ENCODE measurements at regions not wholly inside any gene's neighbourhood (a gene's known extent, or its start where the extent isn't known, plus 50 kb on each side); places are given as distances from the start of the nearest gene placed in this dataset.

DNA sequence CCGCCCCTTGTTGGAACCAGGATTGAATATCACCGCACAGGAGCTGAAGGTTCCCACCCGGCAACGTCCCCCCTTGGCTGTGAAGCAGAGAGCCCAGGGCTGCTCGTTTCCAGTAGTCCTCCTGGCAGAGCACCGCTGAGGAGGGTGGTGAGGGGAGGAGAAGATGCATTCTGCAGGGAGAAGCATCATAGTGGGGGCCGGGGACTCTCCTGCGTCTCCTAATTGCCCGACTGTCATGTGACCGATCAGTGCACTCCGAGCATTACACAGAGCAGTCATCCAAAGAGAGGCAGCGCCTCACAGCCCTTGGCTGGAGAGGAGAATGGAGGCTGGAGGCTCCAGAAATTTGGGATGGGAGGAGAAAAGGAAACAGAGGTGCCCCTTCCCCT, 85.0 kb upstream of the SEPTIN5 start:
- Histone ChIP-seq H3K4me3 (ENCODE audit: low read length) (no peak overlapping the region), H3K9ac (ENCODE audit: low read depth, low read length) (no peak overlapping the region), H3K36me3 (ENCODE audit: insufficient read depth, low read depth, low read length) (no peaks in the 10 kb centered on the region), H3K4me1 (ENCODE audit: insufficient read depth, low read length) (peaks cover 2% of the 10 kb centered on the region; the same call in 1 of the 2 replicates), H3K27me3 (ENCODE audit: insufficient read depth, low read length) (no peaks in the 10 kb centered on the region), H3K27ac (ENCODE audit: low read length) (no peak overlapping the region), H3K9me3 (ENCODE audit: insufficient read depth, low read depth, low read length) (no peaks in the 10 kb centered on the region)

DNA sequence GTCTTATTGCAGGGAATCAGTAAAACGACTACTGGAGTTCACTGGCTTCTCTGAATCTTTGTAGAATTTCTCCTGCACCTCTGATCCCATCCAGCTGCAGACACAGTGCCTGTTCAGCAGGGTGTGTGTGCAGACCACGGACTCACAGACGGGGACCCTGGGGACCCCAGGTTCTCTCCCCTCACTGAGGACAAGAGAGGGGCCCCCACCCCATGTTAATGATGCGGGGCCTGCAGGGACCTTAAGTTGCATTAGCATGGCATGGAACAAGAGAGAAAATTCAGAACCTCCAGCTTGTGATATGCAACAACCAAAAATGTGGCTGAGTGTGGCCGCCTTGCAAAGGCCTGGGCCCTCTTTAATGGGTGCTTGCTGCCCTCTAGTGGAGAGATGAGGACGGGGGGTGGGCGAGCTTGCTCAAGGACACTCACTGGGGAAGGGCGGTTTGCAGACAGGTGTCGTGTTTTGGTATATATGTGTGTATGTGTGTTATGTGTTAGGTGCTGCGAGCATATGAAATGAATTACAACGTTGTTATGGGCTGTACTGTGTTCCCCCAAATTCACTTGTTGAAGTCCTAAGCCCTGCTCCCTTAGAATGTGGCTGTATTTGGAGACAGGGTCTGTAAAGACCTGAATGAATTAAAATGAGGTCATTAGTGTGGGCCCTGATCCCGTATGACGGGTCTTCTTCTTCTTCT, 84.4 kb upstream of the SEPTIN5 start:
- H3K27me3 ChIP-seq (ENCODE audit: insufficient read depth, low read length): no peaks in the 10 kb centered on the region
- H3K4me1 ChIP-seq (ENCODE audit: insufficient read depth, low read length): peaks cover 2% of the 10 kb centered on the region; the same call in 1 of the 2 replicates
- no peak overlapping the region for H3K4me3 ChIP-seq (ENCODE audit: low read length)
- no peak overlapping the region for H3K9ac ChIP-seq (ENCODE audit: low read depth, low read length)
- H3K36me3 ChIP-seq (ENCODE audit: insufficient read depth, low read depth, low read length): no peaks in the 10 kb centered on the region
- no peaks in the 10 kb centered on the region for H3K9me3 ChIP-seq (ENCODE audit: insufficient read depth, low read depth, low read length)
- no peak overlapping the region for H3K27ac ChIP-seq (ENCODE audit: low read length)

DNA sequence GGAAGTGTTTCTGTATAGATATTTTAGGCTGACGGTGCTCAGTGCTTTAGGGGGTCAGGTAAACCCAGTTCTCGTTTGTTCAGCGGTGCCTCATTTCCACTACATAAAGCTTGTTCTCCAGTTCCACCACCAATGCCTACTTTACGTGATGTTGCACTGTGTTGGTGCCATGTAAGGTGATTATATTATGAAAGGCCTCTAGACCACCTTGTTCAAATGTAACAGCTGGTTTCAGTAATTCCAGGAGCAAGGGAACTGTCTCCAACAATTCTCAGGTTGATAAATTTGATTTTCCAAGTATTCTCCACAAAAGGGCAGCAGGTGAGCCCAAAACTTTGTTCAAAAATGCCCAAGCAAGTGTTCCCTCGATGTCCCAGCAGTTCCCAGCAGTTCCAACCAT, 83.7 kb upstream of the SEPTIN5 start:
- H3K4me3 ChIP-seq (ENCODE audit: low read length): no peak overlapping the region
- no peak overlapping the region for H3K27ac ChIP-seq (ENCODE audit: low read length)
- no peak overlapping the region for H3K9ac ChIP-seq (ENCODE audit: low read depth, low read length)
- no peaks in the 10 kb centered on the region for H3K36me3 ChIP-seq (ENCODE audit: insufficient read depth, low read depth, low read length)
- H3K9me3 ChIP-seq (ENCODE audit: insufficient read depth, low read depth, low read length): no peaks in the 10 kb centered on the region
- no peaks in the 10 kb centered on the region for H3K27me3 ChIP-seq (ENCODE audit: insufficient read depth, low read length)
- peaks cover 2% of the 10 kb centered on the region; the same call in 1 of the 2 replicates for H3K4me1 ChIP-seq (ENCODE audit: insufficient read depth, low read length)

GRCh38 chr22:19631899-19632667, 82.2 kb upstream of the SEPTIN5 start:
- H3K36me3 ChIP-seq (ENCODE audit: insufficient read depth, low read depth, low read length): no peaks in the 10 kb centered on the region
- H3K4me3 ChIP-seq (ENCODE audit: low read length): no peak overlapping the region
- H3K27me3 ChIP-seq (ENCODE audit: insufficient read depth, low read length): no peaks in the 10 kb centered on the region
- no peaks in the 10 kb centered on the region for H3K9me3 ChIP-seq (ENCODE audit: insufficient read depth, low read depth, low read length)
- no peak overlapping the region for H3K27ac ChIP-seq (ENCODE audit: low read length)
- no peaks in the 10 kb centered on the region; the same call in 1 of the 2 replicates for H3K4me1 ChIP-seq (ENCODE audit: insufficient read depth, low read length)
- H3K9ac ChIP-seq (ENCODE audit: low read depth, low read length): no peak overlapping the region

GRCh38 chr22:19632668-19633148, 81.6 kb upstream of the SEPTIN5 start:
- H3K36me3 ChIP-seq (ENCODE audit: insufficient read depth, low read depth, low read length): no peaks in the 10 kb centered on the region
- no peak overlapping the region for H3K4me3 ChIP-seq (ENCODE audit: low read length)
- no peaks in the 10 kb centered on the region; the same call in 1 of the 2 replicates for H3K4me1 ChIP-seq (ENCODE audit: insufficient read depth, low read length)
- no peaks in the 10 kb centered on the region for H3K27me3 ChIP-seq (ENCODE audit: insufficient read depth, low read length)
- H3K9ac ChIP-seq (ENCODE audit: low read depth, low read length): no peak overlapping the region
- H3K9me3 ChIP-seq (ENCODE audit: insufficient read depth, low read depth, low read length): no peaks in the 10 kb centered on the region
- H3K27ac ChIP-seq (ENCODE audit: low read length): no peak overlapping the region

- Histone ChIP-seq H3K9ac (ENCODE audit: low read depth, low read length) (no peak overlapping the region), H3K36me3 (ENCODE audit: insufficient read depth, low read depth, low read length) (no peaks in the 10 kb centered on the region), H3K4me3 (ENCODE audit: low read length) (no peak overlapping the region), H3K27me3 (ENCODE audit: insufficient read depth, low read length) (no peaks in the 10 kb centered on the region), H3K4me1 (ENCODE audit: insufficient read depth, low read length) (no peaks in the 10 kb centered on the region; the same call in 1 of the 2 replicates), H3K9me3 (ENCODE audit: insufficient read depth, low read depth, low read length) (no peaks in the 10 kb centered on the region), H3K27ac (ENCODE audit: low read length) (no peak overlapping the region)
These were observed 79.9 kb upstream of the SEPTIN5 start for GRCh38 chr22:19634226-19634975.

DNA sequence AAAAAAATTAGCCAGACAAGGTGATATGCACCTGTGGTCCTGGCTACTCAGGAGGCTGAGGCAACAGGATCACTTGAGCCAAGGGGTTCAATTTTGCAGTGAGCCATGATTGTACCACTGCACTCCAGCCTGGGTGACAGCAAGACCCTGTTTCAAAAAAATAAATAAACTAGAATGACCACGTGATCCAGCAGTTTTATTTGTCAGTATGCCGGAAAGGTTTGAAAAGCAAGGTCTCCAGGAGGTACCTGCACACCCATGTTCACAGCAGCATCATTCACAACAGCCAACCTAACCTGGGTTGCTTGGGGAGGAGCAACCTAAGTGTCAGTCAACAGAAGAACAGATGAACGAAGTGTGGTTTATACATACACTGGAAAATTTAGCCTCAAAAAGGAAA, 78.7 kb upstream of the SEPTIN5 start:
- H3K27ac ChIP-seq (ENCODE audit: low read length): no peak overlapping the region
- no peaks in the 10 kb centered on the region for H3K9me3 ChIP-seq (ENCODE audit: insufficient read depth, low read depth, low read length)
- no peaks in the 10 kb centered on the region for H3K36me3 ChIP-seq (ENCODE audit: insufficient read depth, low read depth, low read length)
- H3K4me1 ChIP-seq (ENCODE audit: insufficient read depth, low read length): no peaks in the 10 kb centered on the region
- H3K4me3 ChIP-seq (ENCODE audit: low read length): no peak overlapping the region
- H3K27me3 ChIP-seq (ENCODE audit: insufficient read depth, low read length): peaks cover 2% of the 10 kb centered on the region; the same call in 1 of the 2 replicates
- H3K9ac ChIP-seq (ENCODE audit: low read depth, low read length): no peak overlapping the region

- H3K9ac ChIP-seq (ENCODE audit: low read depth, low read length): no peak overlapping the region
- peaks cover 11% of the 10 kb centered on the region; the same call in 1 of the 2 replicates for H3K27me3 ChIP-seq (ENCODE audit: insufficient read depth, low read length)
- H3K4me3 ChIP-seq (ENCODE audit: low read length): no peak overlapping the region
- H3K4me1 ChIP-seq (ENCODE audit: insufficient read depth, low read length): no peaks in the 10 kb centered on the region
- H3K27ac ChIP-seq (ENCODE audit: low read length): no peak overlapping the region
- no peaks in the 10 kb centered on the region for H3K36me3 ChIP-seq (ENCODE audit: insufficient read depth, low read depth, low read length)
- H3K9me3 ChIP-seq (ENCODE audit: insufficient read depth, low read depth, low read length): no peaks in the 10 kb centered on the region
These were observed 77.5 kb upstream of the SEPTIN5 start for GRCh38 chr22:19636696-19637407.

- H3K4me3 ChIP-seq (ENCODE audit: low read length): no peak overlapping the region
- no peaks in the 10 kb centered on the region for H3K4me1 ChIP-seq (ENCODE audit: insufficient read depth, low read length)
- peaks cover 16% of the 10 kb centered on the region; the same call in 1 of the 2 replicates for H3K27me3 ChIP-seq (ENCODE audit: insufficient read depth, low read length)
- no peaks in the 10 kb centered on the region for H3K9me3 ChIP-seq (ENCODE audit: insufficient read depth, low read depth, low read length)
- H3K36me3 ChIP-seq (ENCODE audit: insufficient read depth, low read depth, low read length): no peaks in the 10 kb centered on the region
- H3K27ac ChIP-seq (ENCODE audit: low read length): no peak overlapping the region
- no peak overlapping the region for H3K9ac ChIP-seq (ENCODE audit: low read depth, low read length)
These were observed 76.7 kb upstream of the SEPTIN5 start for GRCh38 chr22:19637408-19638281.

DNA sequence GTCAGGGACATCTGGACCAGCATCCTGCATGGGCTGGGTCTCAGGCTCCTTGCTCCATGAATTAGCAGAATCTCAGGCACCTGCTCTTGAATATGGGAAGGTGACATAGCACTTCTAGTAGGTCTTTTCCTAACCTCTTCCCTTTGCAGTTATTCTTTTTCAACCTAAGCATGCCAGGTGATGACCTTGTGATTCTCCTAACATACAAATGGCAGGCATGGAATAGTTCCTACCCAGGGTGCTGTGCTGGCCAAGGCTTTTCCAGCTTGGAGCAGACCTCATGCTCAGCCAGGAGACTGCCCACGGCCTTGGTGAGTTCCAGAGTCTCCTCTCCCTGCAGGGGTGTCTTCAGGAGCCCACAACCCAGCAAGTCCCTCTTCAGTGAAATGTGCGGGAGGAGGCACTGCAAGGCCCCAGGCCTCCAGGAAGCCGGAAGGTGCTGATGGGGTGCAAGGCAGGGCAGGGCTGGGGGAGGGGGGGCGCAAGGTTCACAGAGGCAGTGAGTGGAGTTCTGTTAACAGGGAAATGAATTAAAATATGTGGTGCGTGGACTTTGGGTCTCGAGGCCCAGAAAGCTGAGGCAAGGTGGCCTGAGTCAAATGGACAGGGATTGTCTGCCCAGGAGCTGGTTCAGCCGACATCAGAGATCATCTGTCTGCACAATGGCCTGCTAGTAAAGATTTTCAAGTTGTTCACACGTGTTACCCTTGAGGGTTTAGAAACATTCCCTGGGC, 75.9 kb upstream of the SEPTIN5 start:
- Histone ChIP-seq H3K27ac (ENCODE audit: low read length) (no peak overlapping the region), H3K9me3 (ENCODE audit: insufficient read depth, low read depth, low read length) (no peaks in the 10 kb centered on the region), H3K36me3 (ENCODE audit: insufficient read depth, low read depth, low read length) (no peaks in the 10 kb centered on the region), H3K4me3 (ENCODE audit: low read length) (no peak overlapping the region), H3K27me3 (ENCODE audit: insufficient read depth, low read length) (peaks cover 16% of the 10 kb centered on the region; the same call in 1 of the 2 replicates), H3K4me1 (ENCODE audit: insufficient read depth, low read length) (no peaks in the 10 kb centered on the region), H3K9ac (ENCODE audit: low read depth, low read length) (no peak overlapping the region)

Measured in iPS-20b (cell line).